Kidney epithelial cell (primary cell): ENCODE measurements at regions not wholly inside any gene's neighbourhood (a gene's known extent, or its start where the extent isn't known, plus 50 kb on each side); places are given as distances from the start of the nearest gene placed in this dataset.
"Not testable (repeated sequence)": the region's sequence is repeated elsewhere in the genome, so short reads cannot be mapped to it uniquely, and the experiment has no call there.

ENCODE experiments used
- DNase-seq: peaks from one replicate; pipeline ENCODE4 v3.0.0-alpha.2; 2010; ENCODE audit warnings: low read depth
- H3K27me3 ChIP-seq: 2 replicates; pipeline ENCODE4 v1.6.0; 2011; ENCODE audit warnings: low read length; ENCODE audit not compliant: control insufficient read depth, insufficient read depth
- H3K36me3 ChIP-seq: 2 replicates; pipeline ENCODE4 v1.5.1; 2011; ENCODE audit warnings: low read length; ENCODE audit not compliant: control insufficient read depth, insufficient read depth
- H3K4me3 ChIP-seq: 2 replicates; pipeline ENCODE4 v1.5.1; 2011; ENCODE audit warnings: low read depth, mild to moderate bottlenecking, control low read depth, low read length
- TF ChIP-seq, protein P1 (sequence below): IDR thresholded peaks from 2 replicates; pipeline ENCODE4 v1.5.1; 2011; ENCODE audit warnings: mild to moderate bottlenecking, moderate library complexity, low read length, control low read depth, inconsistent platforms; ENCODE audit not compliant: insufficient read depth, poor library complexity, severe bottlenecking

DNA sequence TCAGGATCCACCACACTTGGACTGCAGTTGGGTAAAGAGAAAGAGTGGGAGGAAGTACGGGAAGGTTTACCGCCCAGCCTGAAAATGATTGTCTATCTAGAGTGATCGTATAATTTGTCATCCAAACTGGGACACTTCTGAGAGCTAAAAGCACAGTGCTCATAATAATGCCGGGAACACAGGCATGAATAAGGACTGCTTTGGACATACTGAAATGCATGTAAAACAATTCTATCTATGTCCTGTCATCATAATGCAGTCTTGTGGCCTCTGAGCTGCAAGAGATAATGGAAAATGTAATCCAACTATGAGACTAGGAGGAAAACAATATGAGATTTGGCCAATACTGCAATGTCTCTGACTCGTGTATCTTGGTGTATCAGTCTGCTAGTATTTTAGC lies 435.5 kb downstream of the SOX11 start:
- H3K4me3 ChIP-seq = no peak overlapping the region
- no peak for DNase-seq
- no peaks in the 10 kb centered on the region for H3K27me3 ChIP-seq
- H3K36me3 ChIP-seq = no peaks in the 10 kb centered on the region
- TF ChIP-seq, protein P1, sequence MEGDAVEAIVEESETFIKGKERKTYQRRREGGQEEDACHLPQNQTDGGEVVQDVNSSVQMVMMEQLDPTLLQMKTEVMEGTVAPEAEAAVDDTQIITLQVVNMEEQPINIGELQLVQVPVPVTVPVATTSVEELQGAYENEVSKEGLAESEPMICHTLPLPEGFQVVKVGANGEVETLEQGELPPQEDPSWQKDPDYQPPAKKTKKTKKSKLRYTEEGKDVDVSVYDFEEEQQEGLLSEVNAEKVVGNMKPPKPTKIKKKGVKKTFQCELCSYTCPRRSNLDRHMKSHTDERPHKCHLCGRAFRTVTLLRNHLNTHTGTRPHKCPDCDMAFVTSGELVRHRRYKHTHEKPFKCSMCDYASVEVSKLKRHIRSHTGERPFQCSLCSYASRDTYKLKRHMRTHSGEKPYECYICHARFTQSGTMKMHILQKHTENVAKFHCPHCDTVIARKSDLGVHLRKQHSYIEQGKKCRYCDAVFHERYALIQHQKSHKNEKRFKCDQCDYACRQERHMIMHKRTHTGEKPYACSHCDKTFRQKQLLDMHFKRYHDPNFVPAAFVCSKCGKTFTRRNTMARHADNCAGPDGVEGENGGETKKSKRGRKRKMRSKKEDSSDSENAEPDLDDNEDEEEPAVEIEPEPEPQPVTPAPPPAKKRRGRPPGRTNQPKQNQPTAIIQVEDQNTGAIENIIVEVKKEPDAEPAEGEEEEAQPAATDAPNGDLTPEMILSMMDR = no peak

DNA sequence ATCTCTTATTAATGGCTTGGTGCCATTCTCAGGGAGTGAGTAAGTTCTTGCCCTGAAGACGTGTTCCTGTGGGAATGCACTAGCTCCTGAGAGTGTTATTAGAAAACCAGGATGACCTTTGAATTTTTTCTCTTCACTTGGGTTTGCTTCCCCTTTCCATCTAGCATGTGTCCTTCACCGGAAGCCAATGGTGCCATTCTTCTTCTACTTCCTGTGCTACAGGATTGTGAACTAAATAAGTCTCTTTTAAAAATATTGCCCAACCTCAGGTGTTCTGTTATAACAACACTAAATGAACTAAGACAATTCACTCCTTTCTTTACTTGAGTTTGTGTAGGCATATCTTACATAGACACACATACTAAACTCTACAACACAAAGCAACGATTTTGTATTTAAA lies 447.0 kb downstream of the SOX11 start:
- TF ChIP-seq, protein P1 = no peak
- Histone ChIP-seq H3K27me3 (no peaks in the 10 kb centered on the region), H3K4me3 (no peak overlapping the region), H3K36me3 (no peaks in the 10 kb centered on the region)
- no peak for DNase-seq

DNA sequence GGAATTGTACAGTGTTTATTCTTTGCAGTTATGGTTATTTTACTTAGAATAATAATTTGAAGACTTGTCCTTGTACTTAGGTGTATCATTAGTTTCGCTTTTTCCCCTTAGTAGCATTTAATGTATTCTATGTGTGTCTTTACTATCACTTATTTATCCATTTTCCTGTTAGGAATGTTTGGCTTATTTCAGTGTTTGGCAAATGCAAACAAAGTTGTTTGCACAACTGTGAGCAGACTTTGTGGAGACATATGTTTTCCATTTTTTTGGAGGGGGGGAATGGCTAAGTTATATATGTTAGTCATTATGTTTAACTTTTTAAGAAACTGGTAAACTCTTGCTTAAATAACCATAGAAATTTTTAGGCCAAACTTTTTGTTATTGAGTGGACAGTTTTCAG lies 447.7 kb downstream of the SOX11 start:
- H3K4me3 ChIP-seq = no peak overlapping the region
- H3K27me3 ChIP-seq = no peaks in the 10 kb centered on the region
- DNase-seq = no peak
- no peaks in the 10 kb centered on the region for H3K36me3 ChIP-seq
- TF ChIP-seq, protein P1 = no peak

DNA sequence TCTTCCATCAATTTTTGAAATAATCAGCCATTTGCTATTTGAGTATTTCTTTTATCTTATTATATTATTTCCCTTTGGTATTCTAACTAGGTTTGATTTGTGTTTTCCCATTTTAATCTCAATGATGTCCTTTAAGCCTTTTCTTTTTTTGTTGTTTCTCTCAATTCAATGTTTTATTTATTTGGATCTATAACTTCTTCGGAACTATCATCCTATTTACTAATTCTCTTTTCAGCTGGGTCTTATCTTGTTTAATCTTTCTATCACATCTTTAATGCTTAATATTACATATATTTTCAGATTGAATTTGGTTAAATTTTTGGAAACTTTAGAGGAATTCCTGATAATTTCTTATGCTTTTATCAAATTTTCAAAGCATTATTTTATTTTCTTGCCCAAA lies 448.3 kb downstream of the SOX11 start:
- TF ChIP-seq, protein P1 = no peak
- no peak for DNase-seq
- no peaks in the 10 kb centered on the region for H3K36me3 ChIP-seq

DNA sequence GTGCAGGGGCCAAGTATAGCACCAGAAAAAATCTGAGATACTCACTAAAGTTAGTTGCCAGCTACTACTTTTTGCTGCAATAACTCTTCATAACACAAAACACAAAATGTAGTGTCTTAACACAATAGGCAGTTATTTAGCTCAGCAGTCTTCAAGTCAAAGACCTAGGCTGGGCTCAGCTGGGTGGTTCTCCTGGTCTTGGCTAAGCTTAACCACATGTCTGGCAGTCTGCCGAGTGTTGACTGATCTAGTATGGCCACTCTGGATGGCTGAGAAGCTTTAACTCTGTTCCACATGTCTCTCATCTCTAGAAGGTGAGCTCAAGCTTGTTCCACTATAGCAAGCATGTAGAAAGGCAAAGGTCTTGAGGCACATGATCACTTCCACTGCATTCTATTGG lies 451.6 kb downstream of the SOX11 start:
- TF ChIP-seq, protein P1 = no peak
- Histone ChIP-seq H3K4me3 (no peak overlapping the region), H3K27me3 (no peaks in the 10 kb centered on the region), H3K36me3 (no peaks in the 10 kb centered on the region)
- DNase-seq = no peak

More for the DNA sequence above, 448.3 kb downstream of the SOX11 start:
- no peaks in the 10 kb centered on the region for H3K27me3 ChIP-seq
- no peak overlapping the region for H3K4me3 ChIP-seq

DNA sequence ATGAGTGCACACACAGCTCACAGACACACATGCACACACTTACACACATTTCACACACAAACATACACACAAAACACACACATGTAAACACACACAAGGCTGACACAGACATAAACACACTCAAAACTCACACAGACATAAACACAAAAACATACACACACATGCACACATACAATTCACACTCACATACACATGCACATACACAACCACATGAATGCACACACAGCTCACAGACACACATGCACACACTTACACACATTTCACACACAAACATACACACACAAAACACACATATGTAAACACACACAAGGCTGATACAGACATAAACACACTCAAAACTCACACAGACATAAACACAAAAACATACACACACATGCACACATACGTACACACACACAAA lies 455.0 kb downstream of the SOX11 start:
- not testable (repeated sequence) for H3K36me3 ChIP-seq, DNase-seq, H3K27me3 ChIP-seq

More for the DNA sequence above, 455.0 kb downstream of the SOX11 start:
- not testable (repeated sequence) for H3K4me3 ChIP-seq
